ENCODE measurements at regions not wholly inside any gene's neighbourhood (a gene's known extent, or its start where the extent isn't known, plus 50 kb on each side); places are given as distances from the start of the nearest gene placed in this dataset.

- Histone ChIP-seq H3K9ac (ENCODE audit: insufficient read depth, low read length) (no peak overlapping the region), H3K79me2 (ENCODE audit: control insufficient read depth, insufficient read depth, low read length) (no peaks in the 10 kb centered on the region), H3K9me3 (ENCODE audit: control insufficient read depth, insufficient read depth, low read depth, low read length) (no peaks in the 10 kb centered on the region), H3K27me3 (ENCODE audit: control insufficient read depth, insufficient read depth, low read length) (no peaks in the 10 kb centered on the region), H3K4me1 (ENCODE audit: control insufficient read depth, extremely low read depth, insufficient read depth, low read length) (no peaks in the 10 kb centered on the region), H3K4me3 (replicated peaks in 1 of 4; ENCODE audit: control extremely low read depth in 1 of 4, insufficient read depth in 1 of 4, low read depth in 3 of 4, low read length in 4 of 4) (no peak overlapping the region), H3K27ac (ENCODE audit: insufficient read depth, low read length) (no peak overlapping the region), H4K20me1 (ENCODE audit: control insufficient read depth, extremely low read depth, insufficient read depth, low read length) (no peaks in the 10 kb centered on the region), H3K36me3 (ENCODE audit: control insufficient read depth, insufficient read depth, low read length) (no peaks in the 10 kb centered on the region), H2AFZ (ENCODE audit: low read length) (no peak overlapping the region), H3K4me2 (ENCODE audit: extremely low read depth, insufficient read depth, low read length) (no peak overlapping the region)
- TF ChIP-seq CTCF (conservative IDR thresholded peaks at IDR 0.05 in 1 of 2, IDR thresholded peaks at IDR 0.05 in 1 of 2; ENCODE audit: low read depth in 1 of 2, low read length in 2 of 2) (no peak), EZH2 (IDR thresholded peaks at IDR 0.05; ENCODE audit: low read length, missing control alignments) (no peak)
- DNase-seq (ENCODE audit: low read depth in 2 of 2), result no peak
These were observed 96.0 kb downstream of the OR13A1 start for GRCh38 chr10:45219416-45219815.

- DNase-seq (ENCODE audit: low read depth in 2 of 2), result no peak
- H4K20me1 ChIP-seq (ENCODE audit: control insufficient read depth, extremely low read depth, insufficient read depth, low read length), result no peaks in the 10 kb centered on the region
- no peaks in the 10 kb centered on the region for H3K9me3 ChIP-seq (ENCODE audit: control insufficient read depth, insufficient read depth, low read depth, low read length)
- no peak overlapping the region for H2AFZ ChIP-seq (ENCODE audit: low read length)
- no peak overlapping the region for H3K9ac ChIP-seq (ENCODE audit: insufficient read depth, low read length)
- H3K79me2 ChIP-seq (ENCODE audit: control insufficient read depth, insufficient read depth, low read length), result no peaks in the 10 kb centered on the region
- no peaks in the 10 kb centered on the region for H3K4me1 ChIP-seq (ENCODE audit: control insufficient read depth, extremely low read depth, insufficient read depth, low read length)
- TF ChIP-seq CTCF (conservative IDR thresholded peaks at IDR 0.05 in 1 of 2, IDR thresholded peaks at IDR 0.05 in 1 of 2; ENCODE audit: low read depth in 1 of 2, low read length in 2 of 2), result no peak
- no peak for TF ChIP-seq EZH2 (IDR thresholded peaks at IDR 0.05; ENCODE audit: low read length, missing control alignments)
- no peak overlapping the region for H3K27ac ChIP-seq (ENCODE audit: insufficient read depth, low read length)
- H3K27me3 ChIP-seq (ENCODE audit: control insufficient read depth, insufficient read depth, low read length), result no peaks in the 10 kb centered on the region
- no peaks in the 10 kb centered on the region for H3K36me3 ChIP-seq (ENCODE audit: control insufficient read depth, insufficient read depth, low read length)
- H3K4me2 ChIP-seq (ENCODE audit: extremely low read depth, insufficient read depth, low read length), result no peak overlapping the region
- H3K4me3 ChIP-seq (replicated peaks in 1 of 4; ENCODE audit: control extremely low read depth in 1 of 4, insufficient read depth in 1 of 4, low read depth in 3 of 4, low read length in 4 of 4), result no peak overlapping the region
These were observed 94.5 kb downstream of the OR13A1 start for GRCh38 chr10:45220931-45221330.

GRCh38 chr10:45224219-45224841, 91.1 kb downstream of the OR13A1 start:
- Histone ChIP-seq H3K79me2 (ENCODE audit: control insufficient read depth, insufficient read depth, low read length) (no peaks in the 10 kb centered on the region), H3K36me3 (ENCODE audit: control insufficient read depth, insufficient read depth, low read length) (no peaks in the 10 kb centered on the region), H4K20me1 (ENCODE audit: control insufficient read depth, extremely low read depth, insufficient read depth, low read length) (no peaks in the 10 kb centered on the region), H3K4me3 (replicated peaks in 1 of 4; ENCODE audit: control extremely low read depth in 1 of 4, insufficient read depth in 1 of 4, low read depth in 3 of 4, low read length in 4 of 4) (no peak overlapping the region), H3K27me3 (ENCODE audit: control insufficient read depth, insufficient read depth, low read length) (no peaks in the 10 kb centered on the region), H2AFZ (ENCODE audit: low read length) (no peak overlapping the region), H3K4me2 (ENCODE audit: extremely low read depth, insufficient read depth, low read length) (no peak overlapping the region), H3K9ac (ENCODE audit: insufficient read depth, low read length) (no peak overlapping the region), H3K4me1 (ENCODE audit: control insufficient read depth, extremely low read depth, insufficient read depth, low read length) (no peaks in the 10 kb centered on the region), H3K27ac (ENCODE audit: insufficient read depth, low read length) (no peak overlapping the region), H3K9me3 (ENCODE audit: control insufficient read depth, insufficient read depth, low read depth, low read length) (no peaks in the 10 kb centered on the region)
- DNase-seq (ENCODE audit: low read depth in 2 of 2), result no peak
- TF ChIP-seq EZH2 (IDR thresholded peaks at IDR 0.05; ENCODE audit: low read length, missing control alignments) (no peak), CTCF (conservative IDR thresholded peaks at IDR 0.05 in 1 of 2, IDR thresholded peaks at IDR 0.05 in 1 of 2; ENCODE audit: low read depth in 1 of 2, low read length in 2 of 2) (no peak)

Measured in fibroblast of lung (primary cell).